ENCODE measurements at regions not wholly inside any gene's neighbourhood (a gene's known extent, or its start where the extent isn't known, plus 50 kb on each side); places are given as distances from the start of the nearest gene placed in this dataset.

DNA sequence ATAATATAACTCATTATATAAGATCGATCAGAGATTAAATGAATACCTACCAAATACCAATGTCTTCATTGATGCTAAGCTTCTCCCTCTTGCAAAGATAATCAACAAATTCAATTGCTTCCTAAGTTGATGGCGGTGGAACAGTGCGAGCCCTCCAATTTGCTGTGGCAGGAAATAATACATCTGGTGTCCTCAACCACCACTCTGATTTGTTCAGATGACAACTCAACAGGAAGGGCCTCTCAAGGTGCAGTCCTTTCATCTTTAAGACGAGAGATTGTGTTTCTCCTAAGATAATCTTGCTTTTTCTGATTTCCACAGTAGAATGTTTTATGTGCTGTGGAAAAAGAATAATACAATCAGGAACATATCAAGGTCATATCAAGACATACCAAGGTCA, 56.6 kb upstream of the IGFBP2 start:
- no peak for DNase-seq

DNA sequence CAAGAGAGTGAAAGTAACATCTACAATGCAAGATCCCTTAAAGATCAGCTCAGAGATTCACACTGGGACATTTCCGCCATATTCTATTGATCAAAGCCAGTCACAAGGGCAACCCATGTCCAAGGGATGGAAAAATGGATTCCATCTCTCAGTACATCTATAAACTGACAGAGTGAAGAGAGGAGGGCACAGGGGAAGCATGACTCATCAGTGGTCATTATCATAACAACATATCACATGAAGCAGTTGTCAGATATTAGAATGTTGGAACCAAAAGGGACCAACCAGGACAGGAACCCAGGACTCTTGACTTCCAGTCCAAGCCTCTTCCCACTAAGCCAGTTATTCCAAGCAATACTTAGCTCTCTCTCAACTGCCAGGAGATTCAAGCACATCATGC, 54.9 kb upstream of the IGFBP2 start:
- DNase-seq, result no peak

DNA sequence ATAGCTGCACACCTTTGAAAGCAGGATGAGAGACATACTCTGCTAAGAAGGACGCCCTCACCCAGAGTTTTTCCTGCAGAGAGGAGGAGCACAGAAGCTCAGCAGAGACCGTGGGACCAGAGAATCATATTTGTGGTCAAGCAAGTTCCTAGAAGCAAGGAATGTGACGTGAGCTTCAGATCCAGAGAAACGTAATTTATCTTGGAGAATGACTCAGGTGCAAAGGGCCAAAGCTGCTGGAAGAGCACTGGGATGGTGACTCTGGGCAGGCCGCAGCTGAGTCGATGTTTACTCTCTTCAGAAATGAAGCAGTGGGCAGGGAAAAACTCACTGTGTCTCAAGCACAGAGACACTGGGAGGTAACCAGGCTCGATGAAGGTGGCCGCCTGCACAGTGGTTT, 50.1 kb upstream of the IGFBP2 start:
- no peak for DNase-seq

Measured in activated gamma-delta T cell treated with Interleukin-2 at 50 U/mL for 16 hours (primary cell).